ENCODE measurements at regions not wholly inside any gene's neighbourhood (a gene's known extent, or its start where the extent isn't known, plus 50 kb on each side); places are given as distances from the start of the nearest gene placed in this dataset.

- Mint-ChIP-seq H3K36me3 (ENCODE audit: insufficient read depth) (no peaks in the 10 kb centered on the region), H3K9me3 (ENCODE audit: low read depth) (peaks cover 7% of the 10 kb centered on the region), H3K27me3 (no peaks in the 10 kb centered on the region), H3K4me1 (ENCODE audit: low read depth) (peaks cover 1% of the 10 kb centered on the region), H3K27ac (no peak overlapping the region), H3K4me3 (ENCODE audit: low read depth) (no peak overlapping the region)
- DNase-seq (ENCODE audit: low spot score, unreplicated experiment), result no peak
- TF ChIP-seq, protein P1, sequence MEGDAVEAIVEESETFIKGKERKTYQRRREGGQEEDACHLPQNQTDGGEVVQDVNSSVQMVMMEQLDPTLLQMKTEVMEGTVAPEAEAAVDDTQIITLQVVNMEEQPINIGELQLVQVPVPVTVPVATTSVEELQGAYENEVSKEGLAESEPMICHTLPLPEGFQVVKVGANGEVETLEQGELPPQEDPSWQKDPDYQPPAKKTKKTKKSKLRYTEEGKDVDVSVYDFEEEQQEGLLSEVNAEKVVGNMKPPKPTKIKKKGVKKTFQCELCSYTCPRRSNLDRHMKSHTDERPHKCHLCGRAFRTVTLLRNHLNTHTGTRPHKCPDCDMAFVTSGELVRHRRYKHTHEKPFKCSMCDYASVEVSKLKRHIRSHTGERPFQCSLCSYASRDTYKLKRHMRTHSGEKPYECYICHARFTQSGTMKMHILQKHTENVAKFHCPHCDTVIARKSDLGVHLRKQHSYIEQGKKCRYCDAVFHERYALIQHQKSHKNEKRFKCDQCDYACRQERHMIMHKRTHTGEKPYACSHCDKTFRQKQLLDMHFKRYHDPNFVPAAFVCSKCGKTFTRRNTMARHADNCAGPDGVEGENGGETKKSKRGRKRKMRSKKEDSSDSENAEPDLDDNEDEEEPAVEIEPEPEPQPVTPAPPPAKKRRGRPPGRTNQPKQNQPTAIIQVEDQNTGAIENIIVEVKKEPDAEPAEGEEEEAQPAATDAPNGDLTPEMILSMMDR (IDR thresholded peaks at IDR 0.05; ENCODE audit: unreplicated experiment), result no peak
Observed at GRCh38 chr1:239283216-239283615, 103.2 kb upstream of the CHRM3 start.

DNA sequence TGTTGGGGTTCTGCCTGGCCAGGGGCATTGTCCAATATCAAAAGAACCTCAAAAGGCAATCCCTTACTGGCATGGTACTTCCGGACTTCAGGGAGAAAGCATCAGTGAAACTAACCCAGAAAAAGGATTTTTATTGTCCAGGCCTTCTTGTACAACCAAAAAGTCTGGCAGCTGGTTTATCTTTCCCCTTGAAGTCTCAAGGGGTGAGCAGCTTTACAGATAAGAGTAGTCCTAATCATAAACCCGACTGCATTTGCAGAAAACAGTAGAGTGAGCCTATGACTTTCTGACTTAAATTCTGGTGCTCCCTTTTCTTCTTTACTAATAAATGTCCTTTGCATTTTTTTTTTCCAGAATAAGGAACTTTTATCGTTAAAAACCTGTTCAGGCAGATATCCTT, 104.0 kb upstream of the CHRM3 start:
- TF ChIP-seq, protein P1 (IDR thresholded peaks at IDR 0.05; ENCODE audit: unreplicated experiment), result no peak
- Mint-ChIP-seq H3K4me3 (ENCODE audit: low read depth) (no peak overlapping the region), H3K36me3 (ENCODE audit: insufficient read depth) (no peaks in the 10 kb centered on the region), H3K4me1 (ENCODE audit: low read depth) (peaks cover 1% of the 10 kb centered on the region), H3K27ac (no peak overlapping the region), H3K9me3 (ENCODE audit: low read depth) (peaks cover 7% of the 10 kb centered on the region), H3K27me3 (no peaks in the 10 kb centered on the region)
- no peak for DNase-seq (ENCODE audit: low spot score, unreplicated experiment)

DNA sequence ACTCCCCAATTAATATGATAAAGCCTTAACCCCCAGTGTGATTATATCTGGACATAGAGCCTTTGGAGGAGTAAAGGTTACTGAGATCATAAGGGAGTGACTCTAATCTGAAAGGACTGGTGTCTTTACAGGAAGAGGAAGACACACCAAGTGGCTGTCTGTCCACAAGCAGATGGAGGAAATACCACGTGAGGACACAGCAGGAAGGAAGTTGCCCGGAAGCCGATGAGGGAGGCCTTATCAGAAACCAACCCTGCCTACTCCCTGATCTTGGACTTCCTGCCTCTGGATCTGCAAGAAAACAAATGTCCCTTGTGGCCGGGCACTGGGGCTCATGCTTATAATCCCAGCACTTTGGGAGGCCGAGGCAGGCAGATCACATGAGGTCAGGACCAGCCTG, 110.3 kb upstream of the CHRM3 start:
- peaks cover 6% of the 10 kb centered on the region for H3K9me3 Mint-ChIP-seq (ENCODE audit: low read depth)
- peaks cover 3% of the 10 kb centered on the region for H3K27me3 Mint-ChIP-seq
- TF ChIP-seq, protein P1 (IDR thresholded peaks at IDR 0.05; ENCODE audit: unreplicated experiment), result no peak
- no peak overlapping the region for H3K4me3 Mint-ChIP-seq (ENCODE audit: low read depth)
- H3K4me1 Mint-ChIP-seq (ENCODE audit: low read depth), result no peaks in the 10 kb centered on the region
- no peak for DNase-seq (ENCODE audit: low spot score, unreplicated experiment)
- no peaks in the 10 kb centered on the region for H3K36me3 Mint-ChIP-seq (ENCODE audit: insufficient read depth)
- H3K27ac Mint-ChIP-seq, result no peak overlapping the region

GRCh38 chr1:239274242-239274830, 112.0 kb upstream of the CHRM3 start:
- TF ChIP-seq, protein P1 (IDR thresholded peaks at IDR 0.05; ENCODE audit: unreplicated experiment), result no peak
- Mint-ChIP-seq H3K4me1 (ENCODE audit: low read depth) (no peaks in the 10 kb centered on the region), H3K9me3 (ENCODE audit: low read depth) (peaks cover 6% of the 10 kb centered on the region), H3K27me3 (peaks cover 3% of the 10 kb centered on the region), H3K4me3 (ENCODE audit: low read depth) (no peak overlapping the region), H3K27ac (no peak overlapping the region), H3K36me3 (ENCODE audit: insufficient read depth) (no peaks in the 10 kb centered on the region)
- DNase-seq (ENCODE audit: low spot score, unreplicated experiment), result no peak

DNA sequence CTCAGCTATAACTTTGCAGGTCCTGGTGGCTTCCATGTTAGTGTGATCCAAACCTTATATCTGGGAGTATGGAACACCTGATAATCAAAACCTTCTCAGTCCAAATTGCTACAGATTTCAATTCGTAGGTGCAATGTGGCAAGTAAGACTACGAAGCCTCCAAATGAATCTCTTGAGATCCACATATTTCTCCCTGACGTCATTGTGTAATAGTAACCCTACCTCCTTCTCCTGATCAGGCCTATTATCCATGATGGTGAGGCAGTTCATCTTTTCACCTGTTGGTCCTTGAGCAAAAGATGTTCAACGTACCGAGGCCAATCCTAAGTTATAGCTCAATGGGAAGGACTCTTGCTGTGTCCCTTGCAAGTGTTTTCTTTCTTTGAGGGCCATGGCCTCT, 115.9 kb upstream of the CHRM3 start:
- Mint-ChIP-seq H3K27ac (no peak overlapping the region), H3K27me3 (peaks cover 3% of the 10 kb centered on the region), H3K4me1 (ENCODE audit: low read depth) (no peaks in the 10 kb centered on the region), H3K36me3 (ENCODE audit: insufficient read depth) (no peaks in the 10 kb centered on the region), H3K4me3 (ENCODE audit: low read depth) (no peak overlapping the region), H3K9me3 (ENCODE audit: low read depth) (peaks cover 6% of the 10 kb centered on the region)
- TF ChIP-seq, protein P1 (IDR thresholded peaks at IDR 0.05; ENCODE audit: unreplicated experiment), result no peak
- DNase-seq (ENCODE audit: low spot score, unreplicated experiment), result no peak

Data from progenitor cell of endocrine pancreas (in vitro differentiated cells).